Stromal cell of bone marrow (primary cell): ENCODE measurements at regions not wholly inside any gene's neighbourhood (a gene's known extent, or its start where the extent isn't known, plus 50 kb on each side); places are given as distances from the start of the nearest gene placed in this dataset.
"Not testable (repeated sequence)": the region's sequence is repeated elsewhere in the genome, so short reads cannot be mapped to it uniquely, and the experiment has no call there.

ENCODE experiments used
- DNase-seq: peaks from one replicate; pipeline ENCODE4 v3.0.0-alpha.2; 2012; ENCODE audit warnings: low read depth

- no peak for DNase-seq
Observed at GRCh38 chr6:17012421-17013225, 89.2 kb upstream of the STMND1 start.

GRCh38 chr6:17011985-17012384 is 89.9 kb upstream of the STMND1 start:
- DNase-seq, result no peak

- no peak for DNase-seq
Observed at GRCh38 chr6:17007749-17008148, 94.1 kb upstream of the STMND1 start.

GRCh38 chr6:17006543-17006942 is 95.3 kb upstream of the STMND1 start:
- no peak for DNase-seq

- peak; percentile 69 for DNase-seq
Observed at GRCh38 chr6:17004269-17004668, 97.6 kb upstream of the STMND1 start.

- DNase-seq, result no peak
Observed at GRCh38 chr6:17002123-17002522, 99.7 kb upstream of the STMND1 start.

- no peak for DNase-seq
Observed at GRCh38 chr6:17001188-17001587, 100.7 kb upstream of the STMND1 start.

GRCh38 chr6:16999491-17000436 is 102.1 kb upstream of the STMND1 start:
- peak; percentile 93 for DNase-seq

GRCh38 chr6:16998461-16998860 is 103.4 kb upstream of the STMND1 start:
- DNase-seq, result no peak

- no peak for DNase-seq
Observed at GRCh38 chr6:16995511-16996250, 106.2 kb upstream of the STMND1 start.

GRCh38 chr6:16993396-16993795 is 108.5 kb upstream of the STMND1 start:
- no peak for DNase-seq

GRCh38 chr6:16991981-16992629 is 109.7 kb upstream of the STMND1 start:
- DNase-seq, result no peak

- DNase-seq, result not testable (repeated sequence)
Observed at GRCh38 chr6:16989976-16990375, 111.9 kb upstream of the STMND1 start.

- DNase-seq, result no peak
Observed at GRCh38 chr6:16989382-16989781, 112.5 kb upstream of the STMND1 start.

- DNase-seq, result no peak
Observed at GRCh38 chr6:16987996-16988395, 113.9 kb upstream of the STMND1 start.

GRCh38 chr6:16985513-16986284 is 116.2 kb upstream of the STMND1 start:
- peak; percentile 48 for DNase-seq

- DNase-seq, result peak; percentile 60
Observed at GRCh38 chr6:16982807-16983206, 119.0 kb upstream of the STMND1 start.

- no peak for DNase-seq
Observed at GRCh38 chr6:16979677-16980370, 122.0 kb upstream of the STMND1 start.

GRCh38 chr6:16978686-16979085 is 123.2 kb upstream of the STMND1 start:
- no peak for DNase-seq
